K562 (cell line): ENCODE measurements at regions not wholly inside any gene's neighbourhood (a gene's known extent, or its start where the extent isn't known, plus 50 kb on each side); places are given as distances from the start of the nearest gene placed in this dataset.

Source experiments
- ATAC-seq: fragments of 200-7000 bp; cut with Tn5 transposase; 3 replicates; pipeline ENCODE4 v1.9.1; 2020; ENCODE audit warnings: moderate library complexity
- BruUV-seq: library from RNA; stranded (reverse); fragments of 400-500 nt; replicated peaks from 2 replicates; lab custom pipeline; 2021; lab: Mats Ljungman, UMichigan
- CTCF ChIA-PET: fragments of 300-600 bp; formaldehyde crosslinking; extraction: SDS; loops from one replicate; lab custom pipeline; 2021; ENCODE audit warnings: low intra/inter-chr PET ratio; lab: Yijun Ruan, JAX
- POLR2A ChIA-PET: fragments of 300-600, 350-650 bp; sonication (Branson Sonifier 250); formaldehyde crosslinking; extraction: SDS; loops from one replicate; lab custom pipeline; 2021; ENCODE audit warnings: antibody characterized with exemption, inconsistent platforms; lab: Yijun Ruan, JAX
- DNase-seq, 4 experiments: peaks; one replicate each; pipeline versions ENCODE4 v3.0.0 to v3.0.0-alpha.2; 2011 to 2018; ENCODE audit warnings: low spot score in 3 of 4, mixed read lengths in 3 of 4; ENCODE audit errors: extremely low read depth in 1 of 4
- FAIRE-seq: peaks from 2 replicates; lab custom pipeline; 2011; peaks lifted over from hg19 to GRCh38; lab: Jason Lieb, UNC
- H2AFZ ChIP-seq: 2 replicates; pipeline ENCODE4 v1.6.0; 2011; ENCODE audit warnings: low read depth, low read length, control low read depth, inconsistent platforms
- H3K27ac ChIP-seq: fragments of 200-600 bp; 3 replicates; pipeline ENCODE4 v1.8.0; 2011; ENCODE audit warnings: low read depth, mild to moderate bottlenecking, control low read depth, inconsistent platforms, low read length, moderate library complexity, mixed read lengths; ENCODE audit errors: extremely low read depth
- H3K27me3 ChIP-seq, 2 experiments: fragments of 300-600 bp in 1 of 2; 2 replicates in 1 of 2; 3 replicates in 1 of 2; pipeline versions ENCODE4 v1.6.0 to v1.8.0; 2011; ENCODE audit warnings: inconsistent platforms in 2 of 2, low read length in 2 of 2, mild to moderate bottlenecking in 1 of 2, mixed read lengths in 1 of 2, moderate library complexity in 1 of 2; ENCODE audit not compliant: control insufficient read depth in 2 of 2, insufficient read depth in 2 of 2
- H3K36me3 ChIP-seq: fragments of 300-600 bp; 3 replicates; pipeline ENCODE4 v1.8.0; 2011; ENCODE audit warnings: mild to moderate bottlenecking, low read length, inconsistent platforms; ENCODE audit not compliant: control insufficient read depth, insufficient read depth
- H3K4me1 ChIP-seq, 2 experiments: fragments of 200-600 bp in 1 of 2; replicated peaks in 1 of 2; 2 replicates in 1 of 2; 3 replicates in 1 of 2; pipeline versions ENCODE4 v1.5.1 to v1.8.0; 2011; ENCODE audit warnings: inconsistent platforms in 2 of 2, low read length in 2 of 2, mild to moderate bottlenecking in 1 of 2, mixed read lengths in 1 of 2, moderate library complexity in 1 of 2; ENCODE audit not compliant: control insufficient read depth in 2 of 2, insufficient read depth in 2 of 2
- H3K4me2 ChIP-seq: 2 replicates; pipeline ENCODE4 v1.6.1; 2011; ENCODE audit warnings: low read length, control low read depth, inconsistent platforms, mixed read lengths; ENCODE audit not compliant: insufficient read depth
- H3K4me3 ChIP-seq: fragments of 200-600 bp; sonication (generic), shearing (Covaris generic); 2 replicates; pipeline ENCODE4 v1.5.1; 2016; ENCODE audit warnings: control low read depth, inconsistent platforms
- H3K79me2 ChIP-seq: fragments of 200-600 bp; 3 replicates; pipeline ENCODE4 v1.8.0; 2011; ENCODE audit warnings: low read length, inconsistent platforms; ENCODE audit not compliant: control insufficient read depth, insufficient read depth
- H3K9ac ChIP-seq, 2 experiments: 2 replicates each; pipeline versions ENCODE4 v1.6.0 to v1.6.1; 2011; ENCODE audit warnings: low read depth in 2 of 2, low read length in 2 of 2, control low read depth in 1 of 2, inconsistent platforms in 1 of 2, mild to moderate bottlenecking in 1 of 2, mixed read lengths in 1 of 2; ENCODE audit not compliant: insufficient read depth in 1 of 2
- H3K9me1 ChIP-seq: one replicate; pipeline ENCODE4 v1.6.0; 2011; ENCODE audit warnings: inconsistent platforms, mild to moderate bottlenecking, low read length, moderate library complexity; ENCODE audit not compliant: control insufficient read depth, insufficient read depth
- H3K9me3 ChIP-seq: replicated peaks from 2 replicates; pipeline ENCODE4 v1.5.1; 2011; ENCODE audit warnings: low read depth, low read length, inconsistent platforms; ENCODE audit not compliant: control insufficient read depth, insufficient read depth
- H4K20me1 ChIP-seq: replicated peaks from 2 replicates; pipeline ENCODE4 v1.6.1; 2011; ENCODE audit warnings: low read length, inconsistent platforms, mixed read lengths; ENCODE audit not compliant: control insufficient read depth, insufficient read depth
- CHD7 ChIP-seq: fragments of 200-600 bp; sonication (generic); IDR thresholded peaks from one replicate; pipeline ENCODE4 v1.6.1; 2012; ENCODE audit warnings: mild to moderate bottlenecking, low read depth, low read length, inconsistent platforms
- HBP1 ChIP-seq: fragments of 450-650 bp; formaldehyde crosslinking; IDR thresholded peaks from 2 replicates; pipeline ENCODE4 v1.4.0; 2022; ENCODE audit warnings: missing genetic modification characterization
- HIVEP1 ChIP-seq: fragments of 250-450 bp; sonication (Bioruptor Pico); IDR thresholded peaks from 2 replicates; pipeline ENCODE4 v1.4.0; 2020; ENCODE audit warnings: mild to moderate bottlenecking
- NCOA2 ChIP-seq, 2 experiments: fragments of 450-650 bp; IDR thresholded peaks; 2 replicates each; pipeline ENCODE4 v1.6.1; 2018; ENCODE audit warnings: mild to moderate bottlenecking in 2 of 2, moderate library complexity in 1 of 2; ENCODE audit not compliant: partially characterized antibody in 2 of 2
- POLR2A ChIP-seq: fragments of 450-650 bp; conservative IDR thresholded peaks from 2 replicates; pipeline ENCODE4 v1.6.1; 2016
- ZBTB17 ChIP-seq: fragments of 450-650 bp; formaldehyde crosslinking; IDR thresholded peaks from 2 replicates; pipeline ENCODE4 v1.4.0; 2020; ENCODE audit warnings: mild to moderate bottlenecking
- ZNF445 ChIP-seq: fragments of 250-450 bp; sonication (Bioruptor Pico); IDR thresholded peaks from 2 replicates; pipeline ENCODE4 v1.4.0; 2020; ENCODE audit warnings: low read depth, mild to moderate bottlenecking, moderate library complexity
- ZNF584 ChIP-seq: fragments of 200-800 bp; sonication (Bioruptor generic); IDR thresholded peaks from 2 replicates; pipeline ENCODE4 v1.6.1; 2016; ENCODE audit warnings: low read depth, mild to moderate bottlenecking, missing genetic modification characterization, missing compliant biosample characterization
- ZNF717 ChIP-seq: fragments of 250-450 bp; sonication (Bioruptor Pico); IDR thresholded peaks from 2 replicates; pipeline ENCODE4 v1.5.0; 2021
- WGBS: fragments of 100-300 bp; shearing (Covaris generic); methylation state at CpG from one replicate; pipeline ENCODE4 v1.1.6; 2016; ENCODE audit warnings: low coverage, mixed read lengths; ENCODE audit not compliant: insufficient coverage; ENCODE audit errors: missing lambda C conversion rate; 5-methylcytosine and 5-hydroxymethylcytosine counted together
- in situ Hi-C: fragments of 300-500 bp; cut with MboI; formaldehyde crosslinking; loops from 4 replicates; pipeline ENCODE4 v1.15.0; 2018; ENCODE audit warnings: inconsistent platforms, mixed read lengths
- intact Hi-C: fragments of 100-400 bp; cut with micrococcal nuclease; formaldehyde crosslinking; loops from 2 replicates; pipeline ENCODE4 v1.14.2; 2022

DNA sequence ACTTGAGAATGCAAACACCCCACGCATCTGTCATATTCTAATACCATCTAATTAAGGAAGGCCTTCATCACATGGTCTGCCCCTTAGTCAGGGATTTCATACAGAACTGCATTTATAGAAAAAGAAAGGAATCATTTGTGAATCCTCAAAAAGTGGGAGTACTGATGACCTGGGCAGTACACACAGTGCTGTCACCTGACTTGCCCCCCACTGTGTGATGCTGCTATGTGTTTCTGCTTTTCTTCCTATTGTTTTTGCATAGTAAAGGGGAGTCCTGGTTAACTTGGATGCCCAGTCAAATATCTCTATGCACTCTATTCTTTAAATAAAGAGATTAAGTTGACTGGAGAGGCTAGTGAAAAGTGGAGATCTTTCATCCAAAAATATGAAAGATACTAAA is 1921.2 kb upstream of the PRR20A start:
- in situ Hi-C loops (no loop called here), intact Hi-C loops (no loop called here)
- no TSS peak for BruUV-seq

More for the DNA sequence above, 1921.2 kb upstream of the PRR20A start:
- Histone ChIP-seq H3K9ac (no peak overlapping the region), H3K36me3 (no peaks in the 10 kb centered on the region), H3K4me3 (no peak overlapping the region), H3K4me2 (no peak overlapping the region), H3K27me3 (no peaks in the 10 kb centered on the region), H4K20me1 (no peaks in the 10 kb centered on the region), H2AFZ (no peak overlapping the region), H3K9me3 (no peaks in the 10 kb centered on the region), H3K27ac (no peak overlapping the region), H3K4me1 (no peaks in the 10 kb centered on the region), H3K9me1 (no peaks in the 10 kb centered on the region), H3K79me2 (no peaks in the 10 kb centered on the region)
- 0% methylated on average over 1 of the region's 1 CpG for WGBS
- ChIA-PET CTCF (no interaction called here), POLR2A (no interaction called here)
- DNase-seq (no peak), FAIRE-seq (no peak), ATAC-seq (no peak)
- TF ChIP-seq CHD7 (no peak), HBP1 (CRISPR knock-in tag) (no peak), POLR2A (no peak), ZNF717 (no peak), NCOA2 (IDR thresholded peaks at IDR 0.05; ENCODE audit: partially characterized antibody in 2 of 2) (no peak), ZBTB17 (CRISPR knock-in tag) (no peak), HIVEP1 (CRISPR knock-in tag) (no peak), ZNF445 (CRISPR knock-in tag) (no peak), ZNF584 (CRISPR knock-in tag) (no peak)
